ENCODE measurements at regions not wholly inside any gene's neighbourhood (a gene's known extent, or its start where the extent isn't known, plus 50 kb on each side); places are given as distances from the start of the nearest gene placed in this dataset.

- no peak overlapping the region for H3K18ac ChIP-seq (ENCODE audit: extremely low read depth, low read length)
- no peak overlapping the region for H2BK12ac ChIP-seq (ENCODE audit: low read depth, low read length)
- H3K14ac ChIP-seq (ENCODE audit: insufficient read length) = no peak overlapping the region
- H3K4ac ChIP-seq (replicated peaks; ENCODE audit: insufficient read length, low read depth, low read length) = no peak overlapping the region
- TF ChIP-seq KDM1A (IDR thresholded peaks at IDR 0.05; ENCODE audit: borderline replicate concordance, low read length) (peak; percentile 90), RAD21 (IDR thresholded peaks at IDR 0.05 in 1 of 2, conservative IDR thresholded peaks at IDR 0.05 in 1 of 2; ENCODE audit: low read depth in 2 of 2, low read length in 2 of 2) (no peak), BCL11A (IDR thresholded peaks at IDR 0.05; ENCODE audit: low read depth in 2 of 2, low read length in 2 of 2) (no peak)
- 75% methylated on average over 1 of the region's 1 CpG; no CpG with 5 or more reads in 1 of the 2 experiments for WGBS, 2 experiments (ENCODE audit: extremely low coverage in 1 of 2, insufficient coverage in 1 of 2, insufficient read length in 1 of 2, insufficient replicate concordance in 2 of 2, low coverage in 1 of 2, low lambda C conversion rate in 2 of 2, missing lambda C conversion rate in 1 of 2)
- no peak for DNase-seq (ENCODE audit: low read depth in 1 of 2, low spot score in 2 of 2)
- H3K23me2 ChIP-seq (ENCODE audit: low read depth, low read length) = peaks cover 7% of the 10 kb centered on the region; the same call in 1 of the 2 replicates
- no peak overlapping the region for H3K4me2 ChIP-seq (ENCODE audit: insufficient read depth in 1 of 2, low read depth in 2 of 2, low read length in 2 of 2)
- H3K9ac ChIP-seq (replicated peaks in 1 of 4; ENCODE audit: extremely low read depth in 1 of 4, low read depth in 3 of 4, low read length in 3 of 4) = no peak overlapping the region
- H2AK5ac ChIP-seq (ENCODE audit: low read depth, low read length) = no peak overlapping the region
- no peak overlapping the region for H2BK120ac ChIP-seq (replicated peaks; ENCODE audit: low read depth, low read length)
- H4K20me1 ChIP-seq (replicated peaks in 1 of 2; ENCODE audit: control insufficient read depth in 1 of 2, insufficient read depth in 2 of 2, low read length in 2 of 2) = peaks cover 0 to 2% of the 10 kb centered on the region in 2 experiments
- H3K36me3 ChIP-seq (ENCODE audit: control insufficient read depth in 2 of 4, insufficient read depth in 4 of 4, low read length in 3 of 4) = peaks cover 0 to 2% (median 0%) of the 10 kb centered on the region in 4 experiments; a peak in 1 of 8 replicates
- H3K79me1 ChIP-seq (ENCODE audit: low read depth, low read length) = no peaks in the 10 kb centered on the region
- no peak overlapping the region for H3K23ac ChIP-seq (ENCODE audit: insufficient read length)
- no peaks in the 10 kb centered on the region for H3K27me3 ChIP-seq (replicated peaks in 1 of 4; ENCODE audit: control insufficient read depth in 3 of 4, extremely low read depth in 1 of 4, insufficient read depth in 3 of 4, low read length in 3 of 4)
- no peak overlapping the region for H2BK20ac ChIP-seq (ENCODE audit: low read length)
- no peak overlapping the region for H4K5ac ChIP-seq (ENCODE audit: insufficient read length, low read depth, low read length)
- no peak overlapping the region for H4K91ac ChIP-seq (replicated peaks; ENCODE audit: insufficient read length, low read length)
- no peak overlapping the region for H3K56ac ChIP-seq (replicated peaks; ENCODE audit: insufficient read length, low read depth, low read length)
- ChIA-PET POLR2A (ENCODE audit: partially characterized antibody) (no interaction called here), CTCF (ENCODE audit: partially characterized antibody) (interaction anchor here (0.9 to 2.4 kb wide), 2 partner anchors 13 to 19 kb away, joined by 3 to 15 read pairs; no protein-coding TSS in a partner anchor)
- FAIRE-seq = no peak
- H3K4me1 ChIP-seq (replicated peaks in 1 of 4; ENCODE audit: control insufficient read depth in 3 of 4, insufficient read depth in 4 of 4, low read length in 3 of 4) = no peaks in the 10 kb centered on the region
- H3K79me2 ChIP-seq (ENCODE audit: control insufficient read depth in 1 of 2, insufficient read depth in 2 of 2, low read length in 2 of 2) = no peaks in the 10 kb centered on the region
- no peak overlapping the region for H2AFZ ChIP-seq (ENCODE audit: low read length)
- H2BK15ac ChIP-seq (ENCODE audit: low read length) = no peak overlapping the region
- H3K27ac ChIP-seq (ENCODE audit: low read depth, low read length) = no peak overlapping the region
- peaks cover 22 to 29% of the 10 kb centered on the region in 2 experiments for H3K9me3 ChIP-seq (ENCODE audit: insufficient read depth in 2 of 2, low read depth in 1 of 2, low read length in 1 of 2)
- H4K8ac ChIP-seq (ENCODE audit: extremely low read depth, insufficient read depth, low read length) = no peak overlapping the region
- no peak overlapping the region for H2BK5ac ChIP-seq (ENCODE audit: low read depth, low read length)
- H3K4me3 ChIP-seq (ENCODE audit: extremely low read depth in 1 of 4, insufficient read depth in 2 of 4, low read depth in 3 of 4, low read length in 4 of 4) = no peak overlapping the region
Measured at GRCh38 chr10:30770816-30771215, 141.3 kb upstream of the LYZL2 start.

Data from H1 (cell line).